Tibial artery (tissue), 4 donors: ENCODE measurements at regions not wholly inside any gene's neighbourhood (a gene's known extent, or its start where the extent isn't known, plus 50 kb on each side); places are given as distances from the start of the nearest gene placed in this dataset.

Experiments
- DNase-seq, 2 donors: peaks; one replicate each; pipeline ENCODE4 v3.0.0-alpha.2; 2019
- H3K27ac ChIP-seq, 2 donors: fragments of 200-600 bp; sonication (generic) in 1 of 2; 1 replicate in 1 of 2; 2 replicates in 1 of 2; pipeline ENCODE4 v1.5.1; 2018 to 2019; ENCODE audit warnings: mild to moderate bottlenecking in 1 of 2
- H3K27me3 ChIP-seq, 2 donors: fragments of 200-600 bp; sonication (generic) in 1 of 2; one replicate each; pipeline versions ENCODE4 v1.5.1 to v1.6.0; 2016 to 2019
- H3K36me3 ChIP-seq, 3 donors: fragments of 200-600 bp; sonication (generic) in 2 of 3; one replicate each; pipeline ENCODE4 v1.5.1; 2016 to 2019; ENCODE audit warnings: mild to moderate bottlenecking in 2 of 3
- H3K4me1 ChIP-seq, 4 donors: fragments of 200-600 bp; sonication (generic) in 2 of 4; 1 replicate in 3 of 4; 2 replicates in 1 of 4; pipeline ENCODE4 v1.5.1; 2016 to 2019
- H3K4me3 ChIP-seq, 2 donors: fragments of 200-600 bp; sonication (generic) in 1 of 2; 1 replicate in 1 of 2; 2 replicates in 1 of 2; pipeline ENCODE4 v1.5.1; 2018 to 2019; ENCODE audit warnings: mild to moderate bottlenecking in 2 of 2
- H3K9me3 ChIP-seq, 3 donors: fragments of 200-600 bp; sonication (generic) in 1 of 3; one replicate each; pipeline ENCODE4 v1.5.1; 2016 to 2019
- CTCF ChIP-seq, 2 experiments: fragments of 200-600 bp in 1 of 2; fragments of 450-650 bp in 1 of 2; IDR thresholded peaks; one replicate each; pipeline ENCODE4 v1.5.1; 2017 to 2019; ENCODE audit warnings: antibody characterized with exemption in 2 of 2, mild to moderate bottlenecking in 1 of 2, moderate library complexity in 1 of 2
- intact Hi-C: fragments of 100-400 bp; cut with DNase I; formaldehyde crosslinking; loops from one replicate; pipeline ENCODE4 v1.15.0; 2023; ENCODE audit warnings: low total_unique reads

GRCh38 chr2:11103984-11104793 is 51.1 kb upstream of the SLC66A3 start:
- H3K27me3 ChIP-seq = peaks cover 0 to 35% of the 10 kb centered on the region in 2 donors
- TF ChIP-seq CTCF (IDR thresholded peaks at IDR 0.05) = no peak
- H3K4me3 ChIP-seq = no peak overlapping the region
- H3K9me3 ChIP-seq = no peaks in the 10 kb centered on the region
- no peak overlapping the region for H3K27ac ChIP-seq
- no peaks in the 10 kb centered on the region for H3K4me1 ChIP-seq
- no peak for DNase-seq
- H3K36me3 ChIP-seq = no peaks in the 10 kb centered on the region
- intact Hi-C loops = no loop called here

- intact Hi-C loops = no loop called here
- Histone ChIP-seq H3K36me3 (no peaks in the 10 kb centered on the region), H3K27me3 (peaks cover 0 to 35% of the 10 kb centered on the region in 2 donors), H3K27ac (no peak overlapping the region), H3K4me3 (no peak overlapping the region), H3K4me1 (no peaks in the 10 kb centered on the region), H3K9me3 (no peaks in the 10 kb centered on the region)
- no peak for TF ChIP-seq CTCF (IDR thresholded peaks at IDR 0.05)
- DNase-seq = no peak
Observed at GRCh38 chr2:11104794-11105660, 50.2 kb upstream of the SLC66A3 start.
